Large intestine (tissue), 3 donors: ENCODE measurements at regions not wholly inside any gene's neighbourhood (a gene's known extent, or its start where the extent isn't known, plus 50 kb on each side); places are given as distances from the start of the nearest gene placed in this dataset.
A peak's percentile ranks its signal among the peaks of the same experiment; 100 is the strongest.
"Not testable (repeated sequence)": the region's sequence is repeated elsewhere in the genome, so short reads cannot be mapped to it uniquely, and the experiment has no call there.

Experiments used
- DNase-seq, 2 donors: peaks; one replicate each; pipeline versions ENCODE4 v3.0.0 to v3.0.0-alpha.2; 2013
- H3K27ac ChIP-seq: one replicate; pipeline ENCODE4 v1.5.1; 2013; ENCODE audit warnings: low read length
- H3K27me3 ChIP-seq: 2 replicates; pipeline ENCODE4 v1.6.1; 2013; ENCODE audit warnings: low read length; ENCODE audit not compliant: control insufficient read depth, insufficient read depth
- H3K36me3 ChIP-seq: 2 replicates; pipeline ENCODE4 v1.6.1; 2013; ENCODE audit warnings: low read length; ENCODE audit not compliant: control insufficient read depth, insufficient read depth
- H3K4me1 ChIP-seq: one replicate; pipeline ENCODE4 v1.6.1; 2013; ENCODE audit warnings: low read length; ENCODE audit not compliant: control insufficient read depth, insufficient read depth
- H3K4me3 ChIP-seq: one replicate; pipeline ENCODE4 v1.5.1; 2013; ENCODE audit warnings: low read length
- H3K9me3 ChIP-seq: one replicate; pipeline ENCODE4 v1.6.1; 2013; ENCODE audit warnings: mild to moderate bottlenecking, low read depth, low read length, moderate library complexity; ENCODE audit not compliant: control insufficient read depth
- WGBS: methylation state at CpG from one replicate; pipeline ENCODE4 v1.1.5; 2013; ENCODE audit warnings: low lambda C conversion rate; ENCODE audit not compliant: insufficient coverage; 5-methylcytosine and 5-hydroxymethylcytosine counted together

GRCh38 chr14:40221428-40221827, 789.2 kb upstream of the FBXO33 start:
- Histone ChIP-seq H3K36me3 (no peaks in the 10 kb centered on the region), H3K4me3 (no peak overlapping the region), H3K9me3 (peaks cover 6% of the 10 kb centered on the region), H3K4me1 (no peaks in the 10 kb centered on the region), H3K27me3 (no peaks in the 10 kb centered on the region), H3K27ac (no peak overlapping the region)
- DNase-seq = no peak

- WGBS = no CpG with 5 or more reads among the region's 3 CpGs
Measured at GRCh38 chr14:40219032-40219431, 786.8 kb upstream of the FBXO33 start.

GRCh38 chr14:40218282-40218941, 786.2 kb upstream of the FBXO33 start:
- Histone ChIP-seq H3K4me1 (no peaks in the 10 kb centered on the region), H3K27ac (no peak overlapping the region), H3K4me3 (no peak overlapping the region), H3K36me3 (no peaks in the 10 kb centered on the region), H3K27me3 (no peaks in the 10 kb centered on the region), H3K9me3 (peaks cover 6% of the 10 kb centered on the region)
- WGBS = no CpG with 5 or more reads among the region's 6 CpGs
- DNase-seq = no peak

More at GRCh38 chr14:40219032-40219431, 786.8 kb upstream of the FBXO33 start:
- Histone ChIP-seq H3K36me3 (no peaks in the 10 kb centered on the region), H3K4me1 (no peaks in the 10 kb centered on the region), H3K27ac (no peak overlapping the region), H3K9me3 (peaks cover 6% of the 10 kb centered on the region), H3K27me3 (no peaks in the 10 kb centered on the region), H3K4me3 (no peak overlapping the region)
- no peak for DNase-seq

GRCh38 chr14:40216976-40217375, 784.7 kb upstream of the FBXO33 start:
- no CpG with 5 or more reads among the region's 22 CpGs for WGBS
- Histone ChIP-seq H3K36me3 (no peaks in the 10 kb centered on the region), H3K27me3 (no peaks in the 10 kb centered on the region), H3K4me1 (no peaks in the 10 kb centered on the region), H3K27ac (no peak overlapping the region), H3K4me3 (no peak overlapping the region), H3K9me3 (peaks cover 6% of the 10 kb centered on the region)
- DNase-seq = no peak

GRCh38 chr14:40216408-40216807, 784.2 kb upstream of the FBXO33 start:
- WGBS = no CpG with 5 or more reads among the region's 18 CpGs
- not testable (repeated sequence) for H3K27me3 ChIP-seq, DNase-seq, H3K27ac ChIP-seq, H3K4me1 ChIP-seq, H3K36me3 ChIP-seq, H3K4me3 ChIP-seq, H3K9me3 ChIP-seq

GRCh38 chr14:40213701-40214100, 781.5 kb upstream of the FBXO33 start:
- peak in 1 of 2 donors; percentile 6 for DNase-seq
- no peak overlapping the region for H3K27ac ChIP-seq
- no peak overlapping the region for H3K4me3 ChIP-seq
- no peaks in the 10 kb centered on the region for H3K36me3 ChIP-seq
- no peaks in the 10 kb centered on the region for H3K27me3 ChIP-seq
- H3K9me3 ChIP-seq = peaks cover 6% of the 10 kb centered on the region
- H3K4me1 ChIP-seq = no peaks in the 10 kb centered on the region

- no peaks in the 10 kb centered on the region for H3K4me1 ChIP-seq
- H3K27me3 ChIP-seq = no peaks in the 10 kb centered on the region
- no CpG with 5 or more reads among the region's 11 CpGs for WGBS
- no peak overlapping the region for H3K27ac ChIP-seq
- no peak for DNase-seq
- no peaks in the 10 kb centered on the region for H3K36me3 ChIP-seq
- H3K4me3 ChIP-seq = no peak overlapping the region
- H3K9me3 ChIP-seq = no peaks in the 10 kb centered on the region
Measured at GRCh38 chr14:40204441-40205175, 772.4 kb upstream of the FBXO33 start.

- Histone ChIP-seq H3K4me3 (no peak overlapping the region), H3K36me3 (no peaks in the 10 kb centered on the region), H3K4me1 (no peaks in the 10 kb centered on the region), H3K9me3 (no peaks in the 10 kb centered on the region), H3K27me3 (no peaks in the 10 kb centered on the region), H3K27ac (no peak overlapping the region)
- no peak for DNase-seq
- WGBS = no CpG with 5 or more reads among the region's 1 CpG
Measured at GRCh38 chr14:40199101-40199500, 766.9 kb upstream of the FBXO33 start.

GRCh38 chr14:40197344-40197743, 765.1 kb upstream of the FBXO33 start:
- Histone ChIP-seq H3K27ac (no peak overlapping the region), H3K27me3 (no peaks in the 10 kb centered on the region), H3K9me3 (no peaks in the 10 kb centered on the region), H3K4me1 (no peaks in the 10 kb centered on the region), H3K4me3 (no peak overlapping the region), H3K36me3 (no peaks in the 10 kb centered on the region)
- DNase-seq = no peak
- 100% methylated on average over 1 of the region's 2 CpGs for WGBS

GRCh38 chr14:40188006-40188405, 755.8 kb upstream of the FBXO33 start:
- no peak overlapping the region for H3K27ac ChIP-seq
- H3K4me1 ChIP-seq = no peaks in the 10 kb centered on the region
- DNase-seq = no peak
- no peaks in the 10 kb centered on the region for H3K36me3 ChIP-seq
- H3K27me3 ChIP-seq = no peaks in the 10 kb centered on the region
- WGBS = 100% methylated on average over 1 of the region's 3 CpGs
- no peak overlapping the region for H3K4me3 ChIP-seq
- H3K9me3 ChIP-seq = no peaks in the 10 kb centered on the region

GRCh38 chr14:40164083-40164482, 731.9 kb upstream of the FBXO33 start:
- H3K9me3 ChIP-seq = peaks cover 3% of the 10 kb centered on the region
- WGBS = no CpG with 5 or more reads among the region's 5 CpGs
- no peak for DNase-seq
- no peaks in the 10 kb centered on the region for H3K36me3 ChIP-seq
- H3K4me3 ChIP-seq = no peak overlapping the region
- no peak overlapping the region for H3K27ac ChIP-seq
- no peaks in the 10 kb centered on the region for H3K4me1 ChIP-seq
- no peaks in the 10 kb centered on the region for H3K27me3 ChIP-seq
